Suprapubic skin (tissue), 4 donors: ENCODE measurements at regions not wholly inside any gene's neighbourhood (a gene's known extent, or its start where the extent isn't known, plus 50 kb on each side); places are given as distances from the start of the nearest gene placed in this dataset.

Source experiments
- CTCF ChIP-seq, 2 donors: fragments of 200-600 bp in 1 of 2; fragments of 450-650 bp in 1 of 2; sonication (generic) in 1 of 2; IDR thresholded peaks; one replicate each; pipeline ENCODE4 v1.5.1; 2016 to 2019; ENCODE audit warnings: antibody characterized with exemption in 2 of 2, mild to moderate bottlenecking in 1 of 2, moderate library complexity in 1 of 2
- EP300 ChIP-seq: sonication (generic); formaldehyde crosslinking; IDR thresholded peaks from one replicate; pipeline ENCODE4 v1.6.1; 2017; ENCODE audit warnings: antibody characterized with exemption
- POLR2A ChIP-seq, 2 donors: fragments of 450-650 bp; IDR thresholded peaks; one replicate each; pipeline ENCODE4 v1.6.1; 2017; ENCODE audit warnings: antibody characterized with exemption in 2 of 2, mild to moderate bottlenecking in 2 of 2, moderate library complexity in 2 of 2
- POLR2AphosphoS5 ChIP-seq, 3 donors: sonication (generic); formaldehyde crosslinking; IDR thresholded peaks; one replicate each; pipeline ENCODE4 v1.6.1; 2017; ENCODE audit warnings: antibody characterized with exemption in 3 of 3

GRCh38 chr4:43550981-43551627 lies 658.6 kb downstream of the GRXCR1 start:
- no peak for TF ChIP-seq POLR2A (IDR thresholded peaks at IDR 0.05)
- no peak for TF ChIP-seq CTCF (IDR thresholded peaks at IDR 0.05)
- TF ChIP-seq EP300, result no peak
- no peak for TF ChIP-seq POLR2AphosphoS5 (IDR thresholded peaks at IDR 0.05)
